NB4 (cell line): ENCODE measurements at regions not wholly inside any gene's neighbourhood (a gene's known extent, or its start where the extent isn't known, plus 50 kb on each side); places are given as distances from the start of the nearest gene placed in this dataset.

Source experiments
- DNase-seq: peaks from one replicate; pipeline ENCODE4 v3.0.0; 2010; ENCODE audit warnings: low read depth
- H3K4me3 ChIP-seq: one replicate; pipeline ENCODE4 v1.5.1; 2011; ENCODE audit warnings: mild to moderate bottlenecking, low read depth, low read length, moderate library complexity
- CTCF ChIP-seq: IDR thresholded peaks from one replicate; pipeline ENCODE4 v1.5.1; 2012; ENCODE audit warnings: low read depth, low read length
- MAX ChIP-seq: IDR thresholded peaks from 2 replicates; pipeline ENCODE4 v1.6.1; 2011; ENCODE audit warnings: low read depth, low read length
- MYC ChIP-seq: IDR thresholded peaks from 2 replicates; pipeline ENCODE4 v1.6.1; 2011; ENCODE audit warnings: low read depth, low read length
- POLR2A ChIP-seq: IDR thresholded peaks from 2 replicates; pipeline ENCODE4 v1.6.1; 2011; ENCODE audit warnings: mild to moderate bottlenecking; ENCODE audit not compliant: insufficient read length; ENCODE audit errors: extremely low read depth

- no peak overlapping the region for H3K4me3 ChIP-seq
- no peak for TF ChIP-seq CTCF
- no peak for TF ChIP-seq MAX
- no peak for TF ChIP-seq MYC
- TF ChIP-seq POLR2A = no peak
- no peak for DNase-seq
Observed at GRCh38 chr12:114302606-114303315, 103.2 kb downstream of the TBX5 start.

GRCh38 chr12:114302117-114302516, 103.8 kb downstream of the TBX5 start:
- DNase-seq = no peak
- TF ChIP-seq CTCF (no peak), POLR2A (no peak), MAX (no peak), MYC (no peak)
- no peak overlapping the region for H3K4me3 ChIP-seq

- no peak for TF ChIP-seq POLR2A
- TF ChIP-seq MYC = no peak
- no peak for TF ChIP-seq MAX
- no peak for TF ChIP-seq CTCF
- H3K4me3 ChIP-seq = no peak overlapping the region
- no peak for DNase-seq
Observed at GRCh38 chr12:114294303-114294685, 111.7 kb downstream of the TBX5 start.

- no peak for DNase-seq
- TF ChIP-seq MYC (no peak), CTCF (no peak), MAX (no peak), POLR2A (no peak)
- no peak overlapping the region for H3K4me3 ChIP-seq
Observed at GRCh38 chr12:114293571-114294302, 112.2 kb downstream of the TBX5 start.

- H3K4me3 ChIP-seq = no peak overlapping the region
- DNase-seq = no peak
- TF ChIP-seq POLR2A (no peak), CTCF (no peak), MAX (no peak), MYC (no peak)
Observed at GRCh38 chr12:114293073-114293472, 112.9 kb downstream of the TBX5 start.
